ENCODE measurements at regions not wholly inside any gene's neighbourhood (a gene's known extent, or its start where the extent isn't known, plus 50 kb on each side); places are given as distances from the start of the nearest gene placed in this dataset.
"Not testable (repeated sequence)": the region's sequence is repeated elsewhere in the genome, so short reads cannot be mapped to it uniquely, and the experiment has no call there.

DNA sequence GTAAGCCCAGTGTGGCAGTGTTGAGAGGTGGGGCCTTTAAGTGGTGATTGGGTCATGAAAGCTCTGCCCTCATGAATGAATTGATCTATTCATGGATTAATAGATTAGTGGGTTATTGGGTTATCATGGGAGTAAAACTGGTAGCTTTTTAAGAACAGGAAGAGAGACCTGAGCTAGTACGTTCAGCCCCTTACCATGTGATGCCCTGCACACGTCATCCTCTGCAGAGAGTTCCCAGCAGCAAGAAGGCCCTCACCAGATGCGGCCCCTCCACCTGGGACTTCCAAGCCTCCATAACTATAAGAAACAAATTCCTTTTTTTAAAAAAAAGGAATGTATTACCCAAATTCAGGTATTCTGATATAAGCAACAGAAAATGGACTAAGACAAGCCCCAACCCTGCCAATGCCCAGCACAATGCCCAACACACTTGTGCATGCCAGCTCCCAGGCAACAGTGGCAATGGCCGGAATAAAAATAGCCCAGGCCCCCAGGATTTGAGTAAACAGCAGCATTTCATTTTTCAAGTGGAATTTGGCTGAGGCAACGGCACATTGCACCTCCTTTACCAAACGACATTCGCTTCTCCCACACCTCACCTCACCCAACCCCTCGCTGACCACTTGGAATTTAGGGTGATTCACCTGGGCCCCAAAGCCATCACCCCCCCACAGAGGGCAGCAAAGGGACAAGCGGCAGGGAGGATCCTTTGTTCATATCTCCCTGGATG lies 215.9 kb downstream of the TOMM20 start:
- no peak for DNase-seq
- intact Hi-C loops (cut with DNase I): no loop called here

DNA sequence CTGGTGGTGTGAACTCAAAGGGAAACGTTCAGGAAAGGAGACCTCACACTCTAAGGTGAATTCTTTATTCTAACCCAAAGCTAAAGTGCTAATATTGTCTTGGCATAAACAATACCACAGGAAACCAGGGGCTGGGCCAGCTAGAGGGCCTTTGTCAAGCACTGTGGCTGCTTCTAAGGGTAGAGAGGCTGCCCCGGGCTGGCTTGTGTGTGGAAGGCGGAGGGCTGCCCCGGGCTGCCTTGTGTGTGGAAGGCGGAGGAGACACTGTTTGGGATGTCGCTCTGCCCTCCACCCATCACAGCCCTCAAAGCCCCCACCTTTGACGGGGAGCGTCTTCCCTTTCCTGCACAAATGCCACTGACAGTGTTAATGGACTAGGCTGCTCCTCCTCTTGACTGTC lies 216.8 kb downstream of the TOMM20 start:
- peak overlapping the region; percentile 57 to 59 for H3K27ac ChIP-seq
- H3K9me3 ChIP-seq: no peaks in the 10 kb centered on the region
- ATAC-seq: no peak
- H3K4me1 ChIP-seq: peaks cover 10 to 58% of the 10 kb centered on the region in 2 donors
- TF ChIP-seq, protein P1, sequence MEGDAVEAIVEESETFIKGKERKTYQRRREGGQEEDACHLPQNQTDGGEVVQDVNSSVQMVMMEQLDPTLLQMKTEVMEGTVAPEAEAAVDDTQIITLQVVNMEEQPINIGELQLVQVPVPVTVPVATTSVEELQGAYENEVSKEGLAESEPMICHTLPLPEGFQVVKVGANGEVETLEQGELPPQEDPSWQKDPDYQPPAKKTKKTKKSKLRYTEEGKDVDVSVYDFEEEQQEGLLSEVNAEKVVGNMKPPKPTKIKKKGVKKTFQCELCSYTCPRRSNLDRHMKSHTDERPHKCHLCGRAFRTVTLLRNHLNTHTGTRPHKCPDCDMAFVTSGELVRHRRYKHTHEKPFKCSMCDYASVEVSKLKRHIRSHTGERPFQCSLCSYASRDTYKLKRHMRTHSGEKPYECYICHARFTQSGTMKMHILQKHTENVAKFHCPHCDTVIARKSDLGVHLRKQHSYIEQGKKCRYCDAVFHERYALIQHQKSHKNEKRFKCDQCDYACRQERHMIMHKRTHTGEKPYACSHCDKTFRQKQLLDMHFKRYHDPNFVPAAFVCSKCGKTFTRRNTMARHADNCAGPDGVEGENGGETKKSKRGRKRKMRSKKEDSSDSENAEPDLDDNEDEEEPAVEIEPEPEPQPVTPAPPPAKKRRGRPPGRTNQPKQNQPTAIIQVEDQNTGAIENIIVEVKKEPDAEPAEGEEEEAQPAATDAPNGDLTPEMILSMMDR (IDR thresholded peaks at IDR 0.05): no peak
- H3K27me3 ChIP-seq: no peaks in the 10 kb centered on the region
- no peak for DNase-seq
- intact Hi-C loops (cut with DNase I): no loop called here
- no peaks in the 10 kb centered on the region for H3K36me3 ChIP-seq
- H3K4me3 ChIP-seq: no peak overlapping the region

More for the DNA sequence above, 215.9 kb downstream of the TOMM20 start:
- peak; percentile 67 for ATAC-seq
- Histone ChIP-seq H3K4me3 (no peak overlapping the region), H3K27ac (peak overlapping the region; percentile 39 to 57), H3K36me3 (no peaks in the 10 kb centered on the region), H3K9me3 (no peaks in the 10 kb centered on the region), H3K27me3 (no peaks in the 10 kb centered on the region), H3K4me1 (peaks cover 10 to 56% of the 10 kb centered on the region in 2 donors)
- TF ChIP-seq, protein P1 (IDR thresholded peaks at IDR 0.05): no peak

DNA sequence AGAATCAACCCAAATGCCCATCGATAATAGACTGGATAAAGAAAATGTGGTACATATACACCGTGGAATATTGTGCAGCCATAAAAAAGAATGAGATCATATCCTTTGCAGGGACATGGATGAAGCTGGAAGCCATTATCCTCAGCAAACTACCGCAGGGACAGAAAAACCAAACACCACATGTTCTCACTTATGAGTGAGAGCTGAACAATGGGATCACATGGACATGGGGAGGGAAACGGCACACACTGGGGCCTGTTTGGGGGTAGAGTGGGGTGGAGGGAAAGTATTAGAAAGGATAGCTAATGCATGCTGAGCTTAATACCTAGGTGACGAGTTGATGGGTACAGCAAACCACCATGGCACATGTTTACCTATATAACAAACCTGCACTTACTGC lies 217.5 kb downstream of the TOMM20 start:
- DNase-seq; H3K4me3 ChIP-seq; H3K27ac ChIP-seq; intact Hi-C loops (cut with DNase I); H3K36me3 ChIP-seq; ATAC-seq; H3K9me3 ChIP-seq; H3K27me3 ChIP-seq: not testable (repeated sequence)
- H3K4me1 ChIP-seq: peaks cover 10 to 55% of the 10 kb centered on the region in 2 donors

DNA sequence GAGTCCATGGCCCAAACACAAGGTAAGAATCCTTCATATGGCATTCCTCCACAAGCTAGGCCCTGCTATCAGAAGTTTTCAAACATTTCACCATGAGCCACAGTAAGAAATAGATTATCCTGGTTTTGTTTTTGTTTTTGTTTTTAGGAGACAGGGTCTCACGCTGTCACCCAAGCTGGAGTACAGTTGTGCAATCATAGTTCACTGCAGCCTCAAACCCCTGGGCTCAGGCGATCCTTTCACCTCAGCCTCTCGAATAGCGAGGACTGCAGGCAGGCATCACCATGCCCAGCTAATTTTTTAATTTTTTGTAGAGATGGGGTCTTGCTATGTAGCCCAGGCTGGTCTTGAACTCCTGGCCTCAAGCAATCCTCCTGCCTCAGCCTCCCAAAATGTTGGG lies 218.8 kb downstream of the TOMM20 start:
- H3K4me3 ChIP-seq: no peak overlapping the region
- DNase-seq: no peak
- no peak for ATAC-seq
- intact Hi-C loops (cut with DNase I): no loop called here
- H3K36me3 ChIP-seq: no peaks in the 10 kb centered on the region
- no peaks in the 10 kb centered on the region for H3K9me3 ChIP-seq
- H3K4me1 ChIP-seq: peaks cover 10 to 47% of the 10 kb centered on the region in 2 donors
- no peak overlapping the region for H3K27ac ChIP-seq
- H3K27me3 ChIP-seq: no peaks in the 10 kb centered on the region
- TF ChIP-seq, protein P1 (IDR thresholded peaks at IDR 0.05): no peak

DNA sequence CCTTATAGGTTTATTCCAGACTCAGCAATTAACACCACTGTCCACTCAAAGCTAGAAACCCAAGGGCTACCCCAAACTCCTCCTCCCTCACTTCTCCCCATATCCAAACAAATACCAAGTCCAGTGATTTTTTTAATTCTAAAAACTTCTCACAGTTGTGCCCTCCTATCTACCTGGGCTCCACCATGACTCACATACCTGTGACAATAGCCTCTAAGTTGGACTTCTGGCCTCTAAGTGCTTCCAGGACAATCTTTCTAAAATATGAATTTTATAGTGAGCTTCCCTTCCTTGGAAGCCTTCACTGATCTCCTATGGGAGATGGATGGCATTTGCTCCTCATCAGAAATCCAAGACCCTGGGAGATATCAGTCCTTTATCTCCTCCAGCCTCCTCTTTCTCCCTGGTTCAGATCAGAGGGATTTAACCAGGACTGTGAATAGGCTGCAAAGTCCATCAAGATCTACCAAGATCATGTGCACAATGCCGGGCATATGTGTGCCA lies 219.3 kb downstream of the TOMM20 start:
- DNase-seq (no peak), ATAC-seq (no peak)
- TF ChIP-seq, protein P1 (IDR thresholded peaks at IDR 0.05): no peak
- intact Hi-C loops (cut with DNase I): no loop called here
- Histone ChIP-seq H3K27me3 (no peaks in the 10 kb centered on the region), H3K9me3 (no peaks in the 10 kb centered on the region), H3K27ac (no peak overlapping the region), H3K4me1 (peaks cover 10 to 47% of the 10 kb centered on the region in 2 donors), H3K4me3 (no peak overlapping the region), H3K36me3 (no peaks in the 10 kb centered on the region)
